ENCODE measurements at regions not wholly inside any gene's neighbourhood (a gene's known extent, or its start where the extent isn't known, plus 50 kb on each side); places are given as distances from the start of the nearest gene placed in this dataset.
"Not testable (repeated sequence)": the region's sequence is repeated elsewhere in the genome, so short reads cannot be mapped to it uniquely, and the experiment has no call there.

DNA sequence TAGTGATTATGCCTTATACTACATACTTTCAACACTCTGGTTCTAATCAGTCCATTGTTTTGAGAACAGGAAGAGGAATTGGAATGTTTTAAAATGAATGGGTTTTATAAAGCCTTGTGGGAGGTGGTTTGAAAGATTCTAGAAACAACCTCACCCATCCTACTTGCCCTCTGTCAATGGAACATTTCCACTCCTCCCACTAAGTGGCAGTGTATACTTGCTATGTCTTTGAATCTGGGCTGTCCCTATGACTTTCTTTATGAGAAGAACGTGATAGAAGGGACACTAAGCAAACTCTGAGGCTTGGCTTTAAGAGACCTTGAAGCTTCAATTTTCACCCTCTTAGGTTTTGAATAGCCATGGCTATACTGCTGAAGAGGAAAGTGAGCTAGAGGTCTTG lies 611.2 kb downstream of the PPP4R3C start:
- no peak for DNase-seq

DNA sequence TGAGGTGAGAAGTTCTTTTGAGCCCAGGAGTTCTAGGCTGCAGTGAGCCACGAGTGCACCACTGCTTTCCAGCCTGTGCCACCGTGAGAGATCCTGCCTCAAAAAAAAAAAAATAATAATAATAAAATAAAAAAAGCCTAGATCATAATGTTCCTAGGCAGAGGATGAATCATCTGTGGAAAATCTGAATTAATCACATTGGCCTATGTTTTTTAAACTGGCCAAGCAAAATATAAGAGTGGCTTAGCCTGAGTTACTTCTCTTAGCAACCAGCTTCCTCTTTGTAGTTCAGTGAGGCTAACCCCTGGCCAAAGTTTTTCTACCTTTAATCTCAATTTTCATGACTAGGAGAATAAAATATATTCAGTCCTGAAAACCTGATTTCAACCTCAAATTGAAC lies 614.6 kb downstream of the PPP4R3C start:
- no peak for DNase-seq

DNA sequence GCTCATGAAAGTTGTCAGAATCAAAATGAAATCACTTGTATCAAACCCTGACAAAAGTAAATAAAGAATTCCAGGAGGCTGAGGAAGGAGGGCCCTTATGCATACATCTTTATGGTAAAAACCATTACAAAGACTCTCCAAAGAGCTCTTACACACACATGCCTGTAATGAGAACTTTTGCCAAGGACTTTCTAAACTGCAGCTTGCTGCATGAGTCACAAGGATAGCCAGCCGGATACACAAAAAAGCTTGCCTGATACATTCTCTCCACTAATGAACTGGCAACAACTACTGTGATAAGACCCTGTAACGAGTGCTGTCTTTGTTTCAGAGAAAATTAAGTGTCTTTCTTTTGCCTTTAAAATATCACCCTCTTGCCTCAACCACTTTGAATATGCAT lies 618.1 kb downstream of the PPP4R3C start:
- DNase-seq, result no peak

DNA sequence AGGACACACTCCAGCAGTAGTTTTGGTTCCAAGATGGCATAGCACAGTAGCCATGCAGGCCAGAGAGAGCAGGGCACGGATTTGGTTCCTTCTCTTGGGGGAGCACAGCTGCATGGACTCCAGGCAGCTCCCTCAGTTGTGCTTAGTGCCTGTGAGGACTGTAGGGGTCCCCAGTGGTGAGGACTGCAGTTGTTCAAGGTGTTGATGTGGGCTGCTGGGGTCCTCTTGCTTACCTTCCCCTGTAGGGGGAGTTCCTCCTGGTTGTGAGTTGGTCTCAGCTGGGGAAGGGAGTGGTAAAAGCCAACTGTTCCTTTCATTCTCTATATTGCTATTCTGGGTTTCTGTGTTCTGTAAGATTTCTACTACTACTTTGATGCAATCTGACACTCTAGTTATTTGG lies 606.5 kb downstream of the MAGEB5 start:
- DNase-seq, result no peak

DNA sequence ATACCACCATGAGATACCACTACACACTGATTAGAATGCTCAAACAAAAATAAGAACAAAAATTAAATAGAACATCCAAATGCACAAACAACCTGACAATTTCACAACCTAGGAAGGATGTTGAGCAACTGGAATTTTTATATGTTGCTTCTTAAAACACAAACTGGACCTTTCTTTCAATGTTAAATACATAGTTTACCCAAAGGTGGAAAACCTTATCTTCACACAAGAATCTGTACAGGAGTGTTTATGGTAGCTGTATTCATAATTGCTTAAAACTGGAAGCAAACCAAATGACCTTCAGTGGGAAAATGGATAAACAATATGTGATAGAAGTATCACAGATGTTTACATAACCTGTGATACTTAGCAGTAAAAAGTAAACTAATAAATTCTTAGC lies 573.8 kb downstream of the MAGEB5 start:
- DNase-seq, result no peak

DNA sequence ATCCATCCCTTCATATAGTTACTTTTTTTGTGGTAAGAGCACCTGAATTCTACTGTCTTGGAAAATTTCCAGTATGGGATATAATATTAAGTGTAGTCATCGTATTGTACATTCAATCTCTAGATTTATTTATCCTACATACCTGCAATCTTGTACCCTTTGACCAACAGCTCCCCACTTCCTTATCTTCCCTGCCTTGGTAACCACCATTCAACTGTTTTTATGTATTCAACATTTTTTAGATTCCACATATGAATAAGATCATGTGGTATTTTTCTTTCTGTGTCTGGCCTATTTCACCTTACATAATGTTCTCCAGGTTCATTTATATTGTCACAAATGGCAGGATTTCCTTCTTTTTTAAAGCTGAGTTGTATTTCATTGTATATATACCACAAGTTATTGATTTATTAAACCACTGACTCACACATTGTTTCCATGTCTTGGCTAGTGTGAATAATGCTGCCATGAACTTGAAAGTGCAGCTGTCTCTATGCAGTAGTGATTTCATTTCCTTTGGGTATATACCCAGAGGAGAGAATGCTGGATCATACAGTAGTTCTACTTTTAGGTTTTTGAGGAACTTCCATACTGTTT lies 572.5 kb downstream of the MAGEB5 start:
- no peak for DNase-seq

DNA sequence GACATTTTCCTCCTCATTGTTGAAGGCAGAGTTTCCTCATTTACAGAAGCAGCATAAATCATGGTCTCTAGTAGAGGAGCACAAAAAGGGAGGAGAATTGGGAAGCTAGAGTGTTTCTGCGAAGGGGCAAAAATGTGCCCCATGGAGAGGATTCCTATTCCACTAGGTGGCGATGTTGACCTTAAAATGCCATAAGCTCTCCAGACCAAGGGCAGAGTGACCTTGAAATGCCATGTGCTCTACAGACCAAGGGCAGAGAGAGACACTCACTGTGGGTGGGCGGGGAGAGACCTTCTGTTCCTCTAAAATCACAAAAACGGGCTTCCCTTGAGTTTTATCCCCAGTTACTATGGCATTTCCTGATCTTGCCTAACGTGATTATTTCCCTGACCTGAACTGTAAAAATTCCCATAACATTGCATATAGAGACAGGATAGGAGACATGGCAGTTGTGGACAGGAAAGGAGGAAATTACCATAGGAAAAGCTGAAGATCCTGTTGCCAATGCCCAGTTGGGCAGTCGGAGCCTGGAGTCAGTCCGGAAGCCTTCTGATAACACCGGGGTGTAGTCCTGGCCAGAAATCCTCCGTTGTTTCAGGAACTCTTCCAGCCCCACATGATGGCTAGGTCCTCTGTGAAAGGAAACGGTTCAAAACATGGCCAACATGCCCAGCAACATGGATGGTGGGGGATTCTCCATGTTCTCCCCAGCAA lies 567.7 kb downstream of the MAGEB5 start:
- DNase-seq, result no peak

DNA sequence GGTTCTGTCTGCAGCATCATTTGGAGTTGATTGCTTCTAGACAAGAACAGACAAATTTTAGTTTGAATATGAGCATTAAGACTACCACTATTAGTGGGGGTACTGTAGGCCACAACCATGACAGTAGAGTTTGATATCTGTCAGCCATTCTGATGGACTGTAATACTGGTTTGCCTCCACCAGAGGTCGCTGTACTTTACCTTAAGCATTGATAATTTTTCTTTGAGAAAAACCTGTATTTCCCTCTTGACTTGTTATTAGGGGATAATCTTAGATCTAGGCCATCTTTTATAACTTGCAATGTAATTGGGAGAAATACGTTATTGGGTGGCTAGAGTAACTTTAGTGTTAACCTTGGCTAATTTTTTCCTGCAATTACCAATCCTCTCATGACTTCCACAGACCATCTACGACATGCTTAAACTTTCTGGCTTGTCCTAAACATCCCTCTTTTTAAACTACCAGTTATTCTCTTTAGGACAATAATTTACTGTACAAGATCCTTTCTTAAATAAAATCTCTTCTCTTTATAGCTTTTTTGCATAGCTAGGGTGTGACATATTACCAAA lies 562.4 kb downstream of the MAGEB5 start:
- DNase-seq, result no peak

DNA sequence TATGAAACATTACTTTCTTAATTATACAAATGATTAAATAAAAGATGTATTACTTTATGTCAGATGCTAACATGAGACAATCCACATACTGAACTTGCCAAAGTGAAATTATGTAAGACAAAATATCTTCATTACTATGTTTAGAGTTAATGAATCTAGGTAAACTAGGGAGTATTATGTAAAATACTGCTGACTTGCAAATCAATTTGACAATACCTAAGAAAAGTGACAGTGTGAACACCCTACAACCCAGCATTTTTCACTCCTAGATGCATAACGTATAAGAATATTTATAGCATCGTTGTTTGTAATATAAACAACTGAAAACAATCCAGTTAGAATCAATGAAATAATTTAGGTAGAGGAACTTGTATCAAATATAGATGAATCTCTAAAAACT lies 546.3 kb downstream of the MAGEB5 start:
- no peak for DNase-seq

DNA sequence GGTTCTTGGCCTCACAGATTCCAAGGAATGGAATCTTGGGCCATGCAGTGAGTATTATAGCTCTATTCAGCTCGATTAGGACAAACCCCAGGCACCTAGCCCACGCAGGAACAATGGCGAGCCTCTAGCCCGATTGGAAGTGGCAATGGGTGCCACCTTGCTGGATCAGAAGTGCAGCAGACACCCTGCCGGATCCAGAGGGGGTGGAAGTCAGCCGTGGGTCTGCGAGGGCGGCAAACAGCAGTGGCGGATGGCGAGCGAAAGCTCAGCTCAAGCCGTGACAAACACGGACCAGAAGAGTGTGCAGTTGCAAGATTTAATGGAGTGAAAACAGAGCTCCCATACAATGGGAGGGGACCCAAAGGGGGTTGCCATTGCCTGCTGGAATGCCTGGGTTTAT lies 539.8 kb downstream of the MAGEB5 start:
- not testable (repeated sequence) for DNase-seq

DNA sequence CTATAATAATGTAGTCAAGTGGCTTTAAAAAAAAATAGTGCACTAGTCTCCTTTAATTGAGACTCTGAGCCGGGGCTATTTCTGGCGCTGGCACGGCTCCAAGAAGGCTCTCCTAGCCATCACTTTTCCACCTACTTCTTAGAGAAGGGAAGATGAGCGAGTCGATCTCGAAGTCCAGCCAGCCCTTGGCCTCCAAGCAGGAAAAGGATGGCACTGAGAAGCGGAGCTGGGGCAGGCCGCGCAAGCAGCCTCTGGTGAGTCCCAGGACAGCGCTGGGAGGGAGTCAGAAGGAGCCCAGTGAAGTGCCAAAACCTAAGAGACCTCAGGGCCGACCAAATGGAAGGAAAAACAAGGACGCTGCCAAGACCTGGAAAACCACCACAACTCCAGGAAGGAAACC lies 531.9 kb downstream of the MAGEB5 start:
- DNase-seq, result no peak

DNA sequence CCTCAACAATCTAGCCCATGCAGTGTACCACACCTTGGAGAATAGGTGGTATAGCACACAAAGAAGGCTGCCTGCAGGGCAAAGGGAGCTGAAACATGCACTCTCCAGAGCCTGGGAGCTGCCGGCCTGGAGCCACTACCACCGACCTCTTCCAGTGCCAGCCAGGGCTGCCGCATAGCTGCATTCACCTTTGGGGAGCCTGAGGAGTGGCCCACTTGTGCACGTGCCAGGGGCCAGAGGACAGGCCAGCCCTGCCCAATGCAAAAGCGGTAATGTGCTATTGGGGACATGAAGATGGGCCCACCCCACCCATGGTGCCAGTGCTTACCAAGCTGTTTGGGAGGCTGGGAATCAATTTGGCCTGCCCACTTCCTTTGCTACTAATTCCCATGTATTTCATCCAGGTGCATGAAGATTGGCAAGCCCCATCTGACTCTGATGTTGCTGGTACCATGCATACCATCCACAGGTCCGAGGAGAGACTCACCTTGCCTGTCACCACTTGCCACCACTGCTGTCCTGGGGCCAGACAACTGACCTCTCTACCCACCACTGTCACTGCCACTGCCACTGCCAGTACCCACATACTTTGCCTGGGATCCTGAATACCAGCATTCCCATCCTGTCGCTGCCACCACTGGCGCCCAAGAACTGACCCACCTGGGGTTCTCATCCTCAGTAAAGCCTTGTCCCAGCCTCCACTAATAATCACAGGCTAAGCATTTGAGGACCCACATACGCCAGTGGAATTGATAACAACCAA lies 506.9 kb downstream of the MAGEB5 start:
- no peak for DNase-seq

DNA sequence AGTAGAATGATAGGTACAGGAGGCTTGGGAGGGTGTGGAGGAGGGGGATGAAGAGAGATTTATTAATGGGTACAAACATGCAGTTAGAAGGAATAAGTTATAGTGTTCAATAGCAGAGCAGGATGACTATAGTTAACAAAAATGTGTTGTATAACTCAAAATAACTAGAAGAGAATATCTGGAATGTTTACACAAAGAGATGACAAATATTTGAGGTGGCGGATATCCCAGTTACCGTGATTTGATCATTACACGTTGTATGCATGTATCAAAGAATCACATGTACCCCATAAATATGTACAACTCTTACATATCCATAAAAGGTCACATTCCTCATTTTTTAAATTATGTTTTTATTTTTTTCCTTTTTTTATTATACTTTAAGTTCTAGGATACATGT lies 456.6 kb downstream of the MAGEB5 start:
- no peak for DNase-seq

DNA sequence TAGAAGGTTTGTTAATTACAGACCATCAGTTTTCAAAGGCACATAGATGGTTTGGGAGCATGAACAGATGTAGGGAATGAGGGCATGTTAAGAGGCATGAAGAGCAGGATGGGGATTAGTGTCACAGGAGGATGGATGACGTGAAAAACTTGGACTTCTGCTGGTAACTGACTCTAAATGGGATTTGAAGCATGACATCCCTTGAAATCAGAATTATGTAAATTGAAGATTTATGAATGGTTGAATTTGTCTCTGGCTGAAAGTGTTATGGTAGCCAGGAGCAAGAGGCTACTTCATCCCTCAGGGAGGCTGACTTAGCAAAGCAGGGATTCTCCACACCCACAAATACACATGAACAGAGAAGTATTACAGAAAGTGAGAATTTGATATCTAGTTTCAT lies 454.6 kb downstream of the MAGEB5 start:
- no peak for DNase-seq

DNA sequence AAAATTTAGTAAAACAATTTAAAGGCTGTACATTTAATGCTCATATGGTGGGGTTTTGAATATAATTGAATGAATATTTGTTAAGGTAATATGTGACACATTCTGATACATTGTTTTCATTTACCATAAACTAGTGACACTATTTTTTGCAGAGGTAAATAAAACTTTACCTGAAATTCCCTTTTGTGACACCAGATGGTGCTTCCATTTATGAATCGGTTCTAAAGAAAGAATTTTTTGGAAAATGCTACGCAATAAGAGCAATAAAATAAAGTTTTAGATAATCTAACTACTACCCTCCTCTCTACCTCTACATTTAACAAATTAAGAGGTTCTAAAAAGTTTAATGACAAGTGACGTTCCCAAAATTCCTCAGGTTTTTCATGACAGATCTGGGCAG lies 448.9 kb downstream of the MAGEB5 start:
- no peak for DNase-seq

DNA sequence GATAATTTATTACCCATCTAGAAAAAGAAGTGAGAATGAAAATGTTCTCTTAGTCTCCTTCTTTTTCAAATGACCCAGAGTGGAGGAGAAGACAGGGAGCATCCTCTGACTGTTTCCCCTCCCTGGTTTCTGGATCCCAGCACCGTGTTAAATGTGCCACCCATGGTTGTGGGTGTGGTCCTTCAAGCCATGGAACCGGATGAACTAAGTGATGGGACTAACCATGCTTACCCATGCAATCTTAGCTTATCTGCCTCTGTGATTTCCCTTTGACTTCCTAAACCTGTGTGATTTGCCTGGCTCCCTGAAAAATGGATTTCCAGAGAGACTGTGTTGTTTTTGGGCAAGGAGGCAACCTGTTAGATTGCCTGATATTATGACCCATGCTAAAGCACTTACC lies 437.1 kb downstream of the MAGEB5 start:
- no peak for DNase-seq

DNA sequence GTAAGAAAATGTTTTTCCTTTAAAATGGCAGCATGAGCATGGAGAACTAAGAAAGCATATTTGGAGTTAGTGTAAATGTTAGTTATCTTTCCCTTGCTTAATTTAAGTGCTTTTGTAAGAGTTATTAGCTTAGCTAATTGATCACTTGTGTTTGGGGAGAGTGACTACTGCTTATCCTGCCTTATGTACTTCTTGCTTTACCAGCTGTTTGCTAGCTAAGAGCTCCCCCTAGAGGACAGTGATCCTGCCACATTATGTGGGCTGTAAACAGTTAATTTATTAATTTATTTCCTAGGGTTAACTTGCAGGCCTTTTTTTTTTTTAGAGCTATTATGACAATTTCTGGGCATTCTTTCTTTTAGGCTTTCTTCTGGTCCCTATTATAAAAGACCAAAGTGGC lies 435.8 kb downstream of the MAGEB5 start:
- DNase-seq, result no peak

DNA sequence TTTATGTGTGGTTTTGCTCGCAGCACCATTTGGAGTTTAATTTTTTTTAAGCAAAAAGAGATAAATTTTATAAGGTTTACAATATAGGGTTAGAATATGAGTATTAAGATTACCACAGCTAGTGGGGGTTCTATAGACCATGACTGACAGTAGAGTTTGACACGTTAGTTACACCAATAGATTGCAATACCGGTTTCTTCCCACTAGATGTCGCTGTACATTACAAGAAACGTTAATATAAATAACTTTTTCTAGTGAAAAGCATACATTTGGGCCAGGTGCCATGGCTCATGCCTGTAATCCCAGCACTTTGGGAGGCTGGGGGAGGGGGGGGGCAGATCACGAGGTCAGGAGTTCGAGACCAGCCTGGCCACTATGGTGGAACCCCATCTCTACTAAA lies 433.6 kb downstream of the MAGEB5 start:
- DNase-seq, result no peak

DNA sequence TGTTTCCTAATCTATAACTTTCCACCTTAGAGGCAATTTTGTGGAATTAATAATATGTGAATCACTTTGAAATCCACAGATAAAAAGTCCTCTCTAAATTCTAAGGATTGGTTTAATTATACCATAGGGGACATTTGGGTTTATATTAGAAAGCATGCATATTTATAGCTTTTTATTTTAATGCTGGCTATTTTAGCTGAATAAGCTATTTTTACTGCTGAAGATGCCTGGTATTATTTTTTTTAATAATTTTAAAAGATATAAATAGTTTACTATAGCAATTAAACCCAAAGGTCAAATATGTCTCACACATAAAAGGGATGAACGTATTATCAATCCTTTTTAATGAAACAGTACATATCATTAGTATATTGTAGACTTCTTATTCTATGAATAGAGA lies 415.4 kb downstream of the MAGEB5 start:
- DNase-seq, result no peak

DNA sequence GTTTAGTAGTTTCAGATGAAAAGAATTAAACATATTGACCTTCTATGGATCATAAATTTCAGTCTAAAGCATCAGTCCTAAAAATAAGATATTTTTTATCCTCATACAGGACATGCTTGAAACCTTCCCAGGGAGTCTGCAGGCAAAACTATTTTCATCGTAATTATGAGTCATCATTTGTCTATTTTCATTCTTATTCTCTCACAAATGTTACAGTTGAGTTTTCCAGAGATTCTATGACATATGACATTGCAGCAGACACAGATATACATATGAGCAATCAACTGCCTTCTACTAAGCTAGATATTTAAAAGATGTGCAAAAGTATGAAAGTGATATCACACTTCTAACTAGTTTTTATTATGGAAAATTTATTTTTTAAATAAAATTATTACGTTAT lies 398.0 kb downstream of the MAGEB5 start:
- no peak for DNase-seq

DNA sequence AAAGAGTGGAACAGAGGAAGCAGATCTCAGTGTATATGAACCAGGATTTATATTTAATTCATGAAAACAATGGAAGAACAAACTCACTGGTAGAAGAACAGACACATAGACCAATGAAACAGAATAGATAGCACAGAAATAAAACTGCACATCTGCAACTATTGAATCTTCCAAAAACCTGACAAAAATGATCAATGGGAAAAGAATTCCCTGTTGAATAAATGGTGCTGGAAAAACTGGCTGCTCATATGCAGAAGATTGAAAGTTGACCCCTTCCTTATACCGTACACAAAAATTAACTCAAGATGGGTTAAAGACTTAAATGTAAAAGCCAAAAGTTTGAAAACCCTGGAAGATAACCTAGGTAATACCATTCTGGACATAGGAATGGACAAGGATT lies 391.0 kb downstream of the MAGEB5 start:
- no peak for DNase-seq

DNA sequence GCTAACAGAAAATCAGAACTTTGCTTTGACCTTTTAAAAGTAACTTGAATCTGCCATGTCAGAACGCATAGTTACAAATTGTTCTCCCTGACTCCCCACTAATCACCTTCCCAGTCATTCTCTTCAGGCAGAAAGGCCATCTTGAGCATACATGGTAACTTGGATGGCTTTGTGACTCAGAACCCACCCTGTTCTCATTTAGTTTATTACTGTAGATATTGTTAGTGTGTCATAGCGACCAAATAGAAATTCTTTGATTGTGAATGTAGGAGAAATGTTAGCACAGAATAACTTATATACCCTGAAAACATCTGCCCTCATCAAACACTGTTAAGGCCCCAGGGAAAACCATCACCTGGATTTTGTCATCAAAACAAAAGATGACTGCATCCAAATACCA lies 382.0 kb downstream of the MAGEB5 start:
- no peak for DNase-seq

DNA sequence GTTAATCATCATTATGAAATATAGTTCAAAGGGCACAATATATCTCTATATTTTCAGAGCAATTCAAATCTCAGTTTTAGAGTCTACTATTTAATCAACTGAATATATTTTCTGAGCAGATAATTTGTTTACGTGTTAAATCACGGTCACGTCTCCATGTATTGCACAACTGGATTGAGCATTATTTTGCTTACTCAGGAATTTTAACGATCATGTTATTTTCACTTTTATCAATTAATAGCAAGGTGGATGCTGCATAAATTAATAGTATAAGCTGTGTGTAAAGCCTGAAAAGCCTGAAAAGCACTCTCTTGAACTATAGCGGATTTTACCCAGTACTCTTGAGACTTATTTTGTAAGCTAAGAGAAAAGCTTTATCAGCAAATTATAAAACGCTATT lies 374.9 kb downstream of the MAGEB5 start:
- no peak for DNase-seq

DNA sequence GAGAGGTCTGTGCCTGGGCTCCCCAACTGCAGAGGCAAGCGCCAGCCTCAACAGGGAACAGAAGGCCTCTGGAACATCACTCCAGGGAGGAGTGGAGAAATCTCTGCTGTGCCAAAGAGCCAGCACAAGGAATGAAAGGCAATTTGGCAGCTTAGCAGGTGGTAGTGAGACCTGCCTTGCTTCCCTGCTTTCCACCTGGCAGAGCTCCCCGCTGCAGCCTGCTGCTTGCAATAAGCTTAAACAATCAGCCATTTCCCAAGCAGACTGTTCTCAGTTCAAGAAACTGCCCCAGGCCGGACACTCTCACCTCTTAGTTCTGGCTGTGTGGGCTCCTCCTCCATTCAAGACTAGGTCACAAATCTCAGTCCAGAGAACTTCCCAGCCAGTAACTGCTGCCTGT lies 370.6 kb downstream of the MAGEB5 start:
- DNase-seq, result no peak
